SKM-1 treated with dmso at 0.1 percent for 144 hours (cell line): ENCODE measurements at regions not wholly inside any gene's neighbourhood (a gene's known extent, or its start where the extent isn't known, plus 50 kb on each side); places are given as distances from the start of the nearest gene placed in this dataset.

Experiments used
- DNase-seq: peaks from one replicate; lab custom pipeline; 2025; ENCODE audit not compliant: unreplicated experiment; lab: John Stamatoyannopoulos, UW

GRCh38 chr18:52000435-52000834 lies 339.6 kb upstream of the DCC start:
- DNase-seq = no peak

GRCh38 chr18:52001106-52001505 lies 338.9 kb upstream of the DCC start:
- no peak for DNase-seq

GRCh38 chr18:52002600-52002999 lies 337.4 kb upstream of the DCC start:
- no peak for DNase-seq

- no peak for DNase-seq
These were observed 332.9 kb upstream of the DCC start for GRCh38 chr18:52007105-52007504.

- no peak for DNase-seq
These were observed 331.7 kb upstream of the DCC start for GRCh38 chr18:52008330-52008729.

GRCh38 chr18:52008736-52009135 lies 331.3 kb upstream of the DCC start:
- no peak for DNase-seq

GRCh38 chr18:52009958-52010357 lies 330.0 kb upstream of the DCC start:
- no peak for DNase-seq

GRCh38 chr18:52045946-52046675 lies 293.9 kb upstream of the DCC start:
- no peak for DNase-seq

- DNase-seq = no peak
These were observed 293.2 kb upstream of the DCC start for GRCh38 chr18:52046842-52047241.

- no peak for DNase-seq
These were observed 285.7 kb upstream of the DCC start for GRCh38 chr18:52054324-52054723.

GRCh38 chr18:52060607-52061304 lies 279.2 kb upstream of the DCC start:
- DNase-seq = no peak

GRCh38 chr18:52063923-52064322 lies 276.1 kb upstream of the DCC start:
- no peak for DNase-seq

GRCh38 chr18:52069201-52069600 lies 270.8 kb upstream of the DCC start:
- no peak for DNase-seq

- DNase-seq = no peak
These were observed 269.7 kb upstream of the DCC start for GRCh38 chr18:52070291-52070756.

- no peak for DNase-seq
These were observed 262.6 kb upstream of the DCC start for GRCh38 chr18:52077251-52077983.

- no peak for DNase-seq
These were observed 257.8 kb upstream of the DCC start for GRCh38 chr18:52082246-52082645.

- DNase-seq = no peak
These were observed 252.9 kb upstream of the DCC start for GRCh38 chr18:52087140-52087539.

GRCh38 chr18:52090005-52090404 lies 250.0 kb upstream of the DCC start:
- DNase-seq = no peak

GRCh38 chr18:52093171-52093570 lies 246.8 kb upstream of the DCC start:
- DNase-seq = no peak

GRCh38 chr18:52118684-52119083 lies 221.3 kb upstream of the DCC start:
- no peak for DNase-seq

- no peak for DNase-seq
These were observed 209.2 kb upstream of the DCC start for GRCh38 chr18:52130624-52131301.
